ENCODE measurements at regions not wholly inside any gene's neighbourhood (a gene's known extent, or its start where the extent isn't known, plus 50 kb on each side); places are given as distances from the start of the nearest gene placed in this dataset.
"Not testable (repeated sequence)": the region's sequence is repeated elsewhere in the genome, so short reads cannot be mapped to it uniquely, and the experiment has no call there.

DNA sequence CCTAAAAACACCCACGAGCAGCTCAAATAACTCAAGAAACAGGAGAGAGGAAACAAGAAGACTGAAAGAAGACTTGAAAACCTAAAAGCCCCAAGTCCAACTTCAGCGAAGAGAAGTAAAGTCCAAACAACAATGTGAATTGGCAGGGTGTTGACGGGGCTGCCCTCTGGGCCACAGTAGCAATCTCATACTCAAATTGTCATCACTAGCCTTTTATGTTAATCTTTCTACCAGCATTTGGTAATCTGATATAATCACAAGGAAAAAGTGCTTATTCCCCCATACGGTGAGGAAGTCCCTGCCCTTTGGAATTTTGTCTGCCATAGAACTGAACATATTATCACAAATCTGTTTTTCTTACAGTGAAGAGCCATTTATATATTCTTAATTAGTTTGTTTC, 51.5 kb upstream of the IFNE start:
- no peak for DNase-seq (ENCODE audit: low spot score)
- TF ChIP-seq, protein P1, sequence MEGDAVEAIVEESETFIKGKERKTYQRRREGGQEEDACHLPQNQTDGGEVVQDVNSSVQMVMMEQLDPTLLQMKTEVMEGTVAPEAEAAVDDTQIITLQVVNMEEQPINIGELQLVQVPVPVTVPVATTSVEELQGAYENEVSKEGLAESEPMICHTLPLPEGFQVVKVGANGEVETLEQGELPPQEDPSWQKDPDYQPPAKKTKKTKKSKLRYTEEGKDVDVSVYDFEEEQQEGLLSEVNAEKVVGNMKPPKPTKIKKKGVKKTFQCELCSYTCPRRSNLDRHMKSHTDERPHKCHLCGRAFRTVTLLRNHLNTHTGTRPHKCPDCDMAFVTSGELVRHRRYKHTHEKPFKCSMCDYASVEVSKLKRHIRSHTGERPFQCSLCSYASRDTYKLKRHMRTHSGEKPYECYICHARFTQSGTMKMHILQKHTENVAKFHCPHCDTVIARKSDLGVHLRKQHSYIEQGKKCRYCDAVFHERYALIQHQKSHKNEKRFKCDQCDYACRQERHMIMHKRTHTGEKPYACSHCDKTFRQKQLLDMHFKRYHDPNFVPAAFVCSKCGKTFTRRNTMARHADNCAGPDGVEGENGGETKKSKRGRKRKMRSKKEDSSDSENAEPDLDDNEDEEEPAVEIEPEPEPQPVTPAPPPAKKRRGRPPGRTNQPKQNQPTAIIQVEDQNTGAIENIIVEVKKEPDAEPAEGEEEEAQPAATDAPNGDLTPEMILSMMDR (IDR thresholded peaks at IDR 0.05; ENCODE audit: borderline replicate concordance, control extremely low read depth, extremely low read depth, insufficient read depth, missing control alignments): no peak
- in situ Hi-C loops (cut with MboI; ENCODE audit: low sequenced_read_pairs, unreplicated experiment): no loop called here

DNA sequence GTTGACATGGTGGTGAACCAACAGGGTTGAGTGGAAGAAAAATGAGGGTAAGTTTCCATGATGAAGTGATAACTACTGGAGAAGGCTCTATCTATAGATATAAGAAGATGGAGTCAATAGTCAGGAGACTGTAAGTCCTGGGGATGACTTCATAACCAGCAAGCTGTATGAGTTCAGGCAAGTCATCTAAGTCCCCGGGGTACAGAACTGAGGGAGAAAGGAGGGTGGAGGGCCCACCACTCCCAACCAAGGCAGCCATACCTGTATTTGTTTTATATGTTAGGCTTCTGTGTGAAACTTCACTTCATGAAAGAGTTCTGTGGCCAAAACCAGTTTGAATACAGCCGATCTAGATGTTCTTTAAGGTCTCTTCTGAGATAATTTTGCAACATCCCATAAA, 53.3 kb upstream of the IFNE start:
- TF ChIP-seq, protein P1 (IDR thresholded peaks at IDR 0.05; ENCODE audit: borderline replicate concordance, control extremely low read depth, extremely low read depth, insufficient read depth, missing control alignments): no peak
- in situ Hi-C loops (cut with MboI; ENCODE audit: low sequenced_read_pairs, unreplicated experiment): no loop called here
- no peak for DNase-seq (ENCODE audit: low spot score)

DNA sequence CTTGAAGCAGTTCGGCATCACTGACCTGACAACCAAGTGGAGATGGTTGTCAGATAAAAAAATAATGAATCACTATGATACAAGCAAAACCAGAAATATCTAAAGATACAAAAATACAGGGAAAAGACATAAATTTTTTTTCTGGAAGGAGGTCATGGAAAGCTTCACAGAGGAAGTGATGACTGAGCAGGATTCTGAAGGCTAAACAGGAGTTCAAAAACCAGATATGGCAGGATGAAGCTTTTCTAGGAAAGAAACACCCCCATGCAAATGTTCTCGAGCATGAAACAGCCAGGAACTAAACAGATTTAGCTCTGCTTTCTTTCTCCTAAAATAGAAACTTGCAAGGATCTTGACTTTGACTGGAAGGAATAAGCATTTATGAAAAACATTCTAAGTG, 60.7 kb upstream of the IFNE start:
- no peak for DNase-seq (ENCODE audit: low spot score)
- TF ChIP-seq, protein P1 (IDR thresholded peaks at IDR 0.05; ENCODE audit: borderline replicate concordance, control extremely low read depth, extremely low read depth, insufficient read depth, missing control alignments): no peak
- in situ Hi-C loops (cut with MboI; ENCODE audit: low sequenced_read_pairs, unreplicated experiment): no loop called here

DNA sequence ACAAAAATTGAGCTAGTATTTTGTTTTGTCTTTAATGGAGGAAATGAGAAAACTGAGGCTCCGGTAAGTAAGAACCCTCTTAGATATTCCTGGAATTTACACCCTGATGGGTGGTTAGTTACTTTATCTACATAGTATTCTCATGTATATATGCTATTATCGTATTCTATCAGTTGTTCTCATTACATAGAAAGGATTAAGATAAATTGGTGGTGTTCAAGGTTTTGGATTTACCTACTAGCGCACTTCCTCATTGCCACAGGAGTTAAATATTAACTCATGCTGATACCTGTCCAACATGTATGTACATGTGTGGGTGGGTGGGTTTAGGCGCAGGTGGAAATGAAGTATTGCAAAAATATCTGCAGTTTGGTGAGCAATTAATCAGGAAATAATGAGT, 61.1 kb upstream of the IFNE start:
- DNase-seq (ENCODE audit: low spot score): no peak
- TF ChIP-seq, protein P1 (IDR thresholded peaks at IDR 0.05; ENCODE audit: borderline replicate concordance, control extremely low read depth, extremely low read depth, insufficient read depth, missing control alignments): no peak
- in situ Hi-C loops (cut with MboI; ENCODE audit: low sequenced_read_pairs, unreplicated experiment): no loop called here

DNA sequence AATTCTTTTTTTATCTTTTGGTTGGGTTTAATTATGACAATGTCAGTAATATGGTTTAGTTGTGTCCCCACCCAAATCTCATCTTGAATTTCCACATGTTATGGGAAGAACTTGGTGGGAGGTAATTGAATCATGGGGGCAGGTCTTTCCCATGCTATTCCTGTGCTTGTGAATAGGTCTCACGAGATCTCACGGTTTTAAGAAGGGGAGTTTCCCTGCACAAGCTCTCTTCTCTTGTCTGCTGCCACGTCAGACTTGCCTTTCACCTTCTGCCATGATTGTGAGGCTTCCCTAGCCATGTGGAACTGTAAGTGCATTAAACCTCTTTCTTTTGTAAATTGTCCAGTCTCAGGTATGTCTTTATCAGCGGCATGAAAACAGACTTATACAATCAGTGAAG, 61.7 kb upstream of the IFNE start:
- in situ Hi-C loops (cut with MboI; ENCODE audit: low sequenced_read_pairs, unreplicated experiment); DNase-seq (ENCODE audit: low spot score): not testable (repeated sequence)

DNA sequence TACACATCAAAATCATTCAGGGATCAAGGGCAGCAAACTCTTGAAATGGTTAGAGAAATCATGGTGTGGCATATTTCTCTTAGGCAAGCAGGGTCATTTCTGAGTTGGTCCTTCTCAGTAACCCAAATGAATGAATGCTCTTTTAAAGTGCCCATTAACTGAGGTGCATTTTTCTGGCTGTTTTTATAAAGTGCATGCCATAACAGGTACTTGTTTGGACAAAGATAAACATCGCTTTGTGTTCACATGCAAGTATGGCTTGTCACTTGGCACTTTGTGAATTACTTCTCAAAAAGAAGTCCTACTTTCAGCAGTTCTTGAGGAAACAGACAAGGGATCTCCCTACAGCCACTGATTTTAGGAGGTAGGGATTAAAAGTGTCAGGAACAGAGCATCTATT, 64.8 kb upstream of the IFNE start:
- no peak for DNase-seq (ENCODE audit: low spot score)
- in situ Hi-C loops (cut with MboI; ENCODE audit: low sequenced_read_pairs, unreplicated experiment): no loop called here
- TF ChIP-seq, protein P1 (IDR thresholded peaks at IDR 0.05; ENCODE audit: borderline replicate concordance, control extremely low read depth, extremely low read depth, insufficient read depth, missing control alignments): no peak

DNA sequence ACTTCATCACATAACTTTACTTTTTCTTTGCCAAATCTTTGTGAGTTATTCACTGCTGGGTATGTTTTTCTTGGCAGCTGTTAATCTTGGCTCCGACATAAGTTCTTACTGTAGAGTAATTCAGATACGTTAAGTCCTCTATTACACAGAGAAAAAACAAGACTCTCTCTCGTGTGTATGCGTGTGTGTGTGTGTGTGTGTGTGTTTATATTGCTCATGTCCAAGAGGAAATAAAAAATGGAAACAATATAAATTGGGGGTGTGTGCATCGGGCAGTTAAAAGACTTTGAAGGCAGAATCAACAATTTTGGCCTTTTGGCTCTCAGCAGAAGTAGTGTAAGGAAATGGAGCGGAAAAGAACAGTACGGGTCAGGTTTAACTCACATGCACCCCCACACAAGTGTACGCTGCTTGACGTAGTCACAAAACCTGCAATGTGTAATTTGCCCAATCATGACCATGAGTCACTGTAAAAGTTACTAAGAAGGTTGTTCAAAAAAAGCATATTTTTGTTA, 67.2 kb upstream of the IFNE start:
- TF ChIP-seq, protein P1 (IDR thresholded peaks at IDR 0.05; ENCODE audit: borderline replicate concordance, control extremely low read depth, extremely low read depth, insufficient read depth, missing control alignments): no peak
- DNase-seq (ENCODE audit: low spot score): no peak
- in situ Hi-C loops (cut with MboI; ENCODE audit: low sequenced_read_pairs, unreplicated experiment): no loop called here
